Daoy (cell line): ENCODE measurements at regions not wholly inside any gene's neighbourhood (a gene's known extent, or its start where the extent isn't known, plus 50 kb on each side); places are given as distances from the start of the nearest gene placed in this dataset.

Source experiments
- DNase-seq: peaks from one replicate; pipeline ENCODE4 v3.0.0-alpha.2; 2015; ENCODE audit warnings: low read depth

DNA sequence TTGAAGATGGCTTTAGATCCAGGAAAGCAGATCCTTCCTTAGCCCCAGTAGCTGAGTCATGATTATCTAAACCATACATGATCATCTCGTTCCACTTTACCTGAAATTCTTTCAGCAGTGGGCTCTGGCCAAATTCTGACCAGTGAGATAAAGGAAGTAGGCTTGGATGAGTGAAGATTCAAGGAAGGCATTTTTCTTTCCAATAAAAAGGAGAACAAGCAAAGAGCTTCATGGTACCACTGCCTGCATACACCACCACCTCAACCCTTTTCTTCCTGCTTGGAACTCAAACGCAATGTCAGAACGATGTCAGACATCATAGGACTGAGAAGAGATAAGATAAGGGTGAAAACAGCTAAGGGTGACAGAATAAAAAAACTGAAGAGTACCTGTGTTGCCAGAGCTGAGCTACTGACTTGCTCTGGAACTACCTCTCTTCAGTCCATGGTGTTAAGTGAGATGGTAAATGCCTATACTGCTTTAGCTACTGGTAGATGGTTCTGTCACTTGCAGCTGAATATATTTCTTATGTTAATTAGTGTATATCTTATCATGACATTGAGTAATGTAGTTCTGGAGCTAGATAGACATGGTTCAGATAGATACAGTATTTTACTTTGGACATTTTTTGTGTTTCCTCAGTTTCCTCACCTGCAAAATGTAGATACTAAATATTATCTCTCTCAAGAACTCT, 58.7 kb upstream of the ACVR1 start:
- no peak for DNase-seq

DNA sequence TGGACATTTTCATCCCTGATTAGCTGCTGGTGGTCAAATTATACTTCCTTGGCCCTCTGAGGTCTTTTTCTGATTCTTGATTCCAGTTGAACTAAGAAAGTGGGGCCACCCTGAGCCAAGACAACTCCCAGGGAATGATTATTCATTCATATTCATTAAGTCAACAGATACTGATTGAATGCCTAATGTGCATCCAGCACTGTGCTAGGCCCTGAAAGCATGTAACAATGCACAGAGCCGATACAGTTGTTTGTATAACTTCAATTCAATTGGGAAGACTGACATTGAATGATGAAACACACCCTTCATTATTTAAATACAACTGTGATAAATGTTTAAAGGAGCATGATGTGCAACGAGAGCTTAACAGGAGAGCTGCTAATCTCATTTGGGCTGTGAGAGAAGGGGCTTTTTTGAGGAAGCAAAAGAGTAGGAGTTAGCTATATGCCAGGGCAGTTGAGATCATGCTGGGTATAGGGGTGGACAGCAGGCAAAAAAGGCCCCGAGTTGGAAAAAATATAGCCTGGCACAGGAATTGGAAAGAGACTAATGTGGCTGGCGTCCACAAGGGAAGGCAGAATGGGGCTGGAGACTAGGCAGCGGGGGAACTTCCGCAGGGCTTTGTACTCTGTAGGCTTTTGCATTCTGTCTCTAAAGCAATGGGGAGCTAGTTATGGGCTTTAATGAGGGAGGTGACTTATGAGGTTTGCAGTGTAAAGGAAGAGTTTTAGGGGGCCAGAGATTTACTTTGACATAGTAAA, 57.2 kb upstream of the ACVR1 start:
- DNase-seq, result no peak

DNA sequence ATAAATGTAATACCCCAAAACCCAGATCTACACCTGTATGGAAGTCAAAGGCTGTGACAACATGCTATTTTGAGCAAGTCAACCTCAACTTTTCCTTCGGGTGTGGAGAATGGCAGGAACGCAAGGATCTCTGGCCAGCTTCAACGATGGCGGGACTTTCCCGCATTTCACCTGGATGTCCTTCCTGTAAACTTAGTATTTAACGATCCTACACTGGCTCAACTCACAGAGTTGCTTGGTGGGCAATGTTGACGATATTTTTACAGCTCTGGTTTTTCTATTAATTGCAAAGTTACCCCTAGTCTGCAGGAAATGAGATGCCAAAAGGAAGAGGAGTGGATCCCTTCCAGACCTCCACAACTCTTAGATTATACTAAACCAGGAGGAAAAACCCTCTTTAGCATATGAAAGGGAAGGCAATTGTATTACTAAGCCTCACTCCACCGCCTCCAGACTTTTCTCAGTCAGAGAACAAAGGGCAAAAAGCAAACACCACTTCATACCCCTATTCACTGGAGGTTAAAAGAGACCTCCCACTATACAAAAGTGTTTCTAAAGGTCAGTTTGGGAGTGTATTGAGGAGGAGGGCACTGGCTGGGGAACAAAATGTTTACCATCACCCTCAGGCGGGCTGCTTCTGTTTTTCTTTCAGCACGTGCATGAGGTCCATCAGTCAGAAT, 56.5 kb upstream of the ACVR1 start:
- DNase-seq, result no peak

DNA sequence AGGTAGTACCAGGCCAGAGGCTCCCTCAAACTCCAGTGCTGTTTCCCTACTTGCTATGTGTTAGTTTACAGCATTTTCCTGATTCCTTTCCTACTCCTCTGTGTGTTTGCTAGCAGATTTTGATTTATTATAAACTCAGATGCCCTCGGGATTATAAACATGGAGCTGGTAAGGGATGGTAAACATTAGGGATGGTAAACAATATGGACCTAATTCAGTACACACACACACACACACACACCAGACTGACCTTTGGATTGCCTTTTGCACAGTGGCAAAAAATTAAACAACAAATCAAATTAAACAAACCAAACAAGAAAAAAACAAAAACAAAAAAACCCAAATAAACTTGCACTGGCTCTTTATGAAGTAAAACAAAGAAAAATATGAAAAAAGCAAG, 55.4 kb upstream of the ACVR1 start:
- DNase-seq, result no peak

DNA sequence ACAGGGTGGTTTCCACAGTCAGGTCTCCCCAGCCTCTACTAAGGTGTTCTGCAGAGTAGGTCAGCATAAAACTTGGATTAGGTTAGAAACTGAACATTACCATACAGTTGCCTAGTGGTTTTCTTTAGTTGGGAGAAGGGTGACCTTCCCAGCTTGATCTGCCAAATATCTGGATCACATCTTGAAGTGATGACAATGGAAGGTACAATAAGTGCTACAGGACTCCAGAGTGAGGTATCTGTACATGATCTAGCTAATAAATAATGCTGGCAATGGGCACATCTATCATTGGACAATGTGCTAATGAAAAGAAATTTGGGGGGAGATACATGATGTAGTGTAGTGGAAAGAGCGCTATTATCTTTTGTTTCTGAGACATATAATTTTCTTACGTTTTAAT, 54.6 kb upstream of the ACVR1 start:
- no peak for DNase-seq

DNA sequence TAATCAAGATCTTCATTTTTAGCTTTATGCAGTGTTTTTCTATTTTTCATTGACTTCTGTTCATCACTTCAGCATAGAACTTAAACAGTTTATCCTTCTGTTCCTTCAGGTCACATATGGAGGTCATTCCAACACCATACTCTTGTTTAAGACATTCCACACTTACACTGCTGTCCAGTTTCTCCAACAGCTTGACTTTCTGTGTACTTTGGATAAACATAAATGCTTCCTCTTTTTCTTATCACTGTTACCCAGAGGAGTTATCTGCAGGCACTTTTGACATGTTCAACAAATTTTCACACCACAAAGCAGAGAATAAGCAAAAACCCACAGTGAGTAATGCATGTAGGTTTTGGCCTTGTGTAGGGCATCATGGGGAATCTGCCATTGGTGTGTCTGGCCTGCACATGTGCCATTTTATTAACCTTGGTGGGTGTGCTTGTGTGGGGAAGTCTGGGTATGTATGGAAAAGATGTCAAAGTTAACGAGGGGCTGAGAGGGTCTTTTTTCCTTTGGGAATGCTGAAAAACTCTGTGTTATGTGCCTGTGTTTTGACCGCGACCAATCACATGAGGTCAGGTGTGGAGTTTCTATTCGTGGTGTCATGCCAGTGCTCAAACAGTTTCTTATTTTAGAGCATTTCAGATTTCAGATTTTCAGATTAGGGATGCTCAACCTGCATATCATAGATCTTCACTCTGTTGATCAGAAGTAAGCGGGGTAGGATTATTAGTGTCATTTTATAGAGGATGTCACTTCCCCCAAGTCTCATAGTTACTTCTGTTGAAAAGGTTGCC, 53.9 kb upstream of the ACVR1 start:
- DNase-seq, result no peak

DNA sequence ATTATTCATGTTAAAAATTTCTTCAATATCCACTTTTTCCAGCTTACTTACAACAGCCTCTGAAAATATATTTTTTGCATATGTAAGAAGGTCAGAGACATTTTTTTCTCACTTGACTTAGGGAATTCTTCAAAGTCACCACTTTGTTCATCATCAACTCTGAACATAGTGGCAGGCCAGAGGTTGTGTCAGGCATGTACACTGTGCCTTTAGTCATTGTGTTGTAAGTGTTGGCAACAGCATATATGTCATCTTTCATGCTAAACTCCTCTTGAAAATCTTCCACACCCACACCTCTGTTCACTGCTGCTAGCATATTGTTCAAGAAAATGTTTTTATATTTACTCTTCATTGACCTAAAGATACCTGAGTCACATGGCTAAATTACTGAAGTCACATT, 52.2 kb upstream of the ACVR1 start:
- DNase-seq, result no peak

DNA sequence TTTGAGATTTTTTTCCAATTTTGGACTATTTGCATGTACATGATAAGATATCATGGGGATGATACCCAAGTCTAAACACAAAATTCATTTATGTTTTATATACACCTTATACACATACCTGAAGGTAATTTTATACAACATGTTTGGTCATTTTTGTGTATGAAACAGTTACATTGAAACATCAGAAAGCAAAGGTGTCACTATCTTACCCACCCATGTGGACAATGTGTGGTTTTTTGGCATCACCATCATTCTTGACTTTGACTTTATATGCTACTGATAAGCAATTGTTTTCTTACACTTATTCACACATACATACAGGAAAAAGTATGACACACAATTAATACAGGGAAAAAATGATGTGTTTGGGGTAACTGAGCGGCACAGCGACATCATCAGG, 51.0 kb upstream of the ACVR1 start:
- DNase-seq, result no peak
